ENCODE measurements at regions not wholly inside any gene's neighbourhood (a gene's known extent, or its start where the extent isn't known, plus 50 kb on each side); places are given as distances from the start of the nearest gene placed in this dataset.

DNA sequence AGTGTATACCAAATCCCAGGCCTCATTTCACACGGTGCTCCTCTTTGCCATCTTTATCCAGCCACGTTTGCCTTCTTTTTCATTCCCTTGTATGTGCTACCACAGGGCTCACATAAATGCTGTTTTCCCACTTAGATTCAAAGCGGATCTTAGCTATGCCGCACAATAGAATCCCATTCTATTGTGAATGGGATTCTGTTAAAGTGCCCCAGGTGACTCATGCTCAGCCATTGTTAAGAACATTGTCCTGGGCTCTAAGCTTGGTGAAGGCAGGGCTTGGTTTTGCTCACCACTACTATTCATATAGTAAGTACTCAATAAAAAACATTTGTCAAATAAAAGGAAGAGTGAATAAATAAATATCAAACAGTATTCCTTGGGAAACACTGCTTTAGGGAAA, 72.3 kb upstream of the PHYHIPL start:
- TF ChIP-seq, protein P1, sequence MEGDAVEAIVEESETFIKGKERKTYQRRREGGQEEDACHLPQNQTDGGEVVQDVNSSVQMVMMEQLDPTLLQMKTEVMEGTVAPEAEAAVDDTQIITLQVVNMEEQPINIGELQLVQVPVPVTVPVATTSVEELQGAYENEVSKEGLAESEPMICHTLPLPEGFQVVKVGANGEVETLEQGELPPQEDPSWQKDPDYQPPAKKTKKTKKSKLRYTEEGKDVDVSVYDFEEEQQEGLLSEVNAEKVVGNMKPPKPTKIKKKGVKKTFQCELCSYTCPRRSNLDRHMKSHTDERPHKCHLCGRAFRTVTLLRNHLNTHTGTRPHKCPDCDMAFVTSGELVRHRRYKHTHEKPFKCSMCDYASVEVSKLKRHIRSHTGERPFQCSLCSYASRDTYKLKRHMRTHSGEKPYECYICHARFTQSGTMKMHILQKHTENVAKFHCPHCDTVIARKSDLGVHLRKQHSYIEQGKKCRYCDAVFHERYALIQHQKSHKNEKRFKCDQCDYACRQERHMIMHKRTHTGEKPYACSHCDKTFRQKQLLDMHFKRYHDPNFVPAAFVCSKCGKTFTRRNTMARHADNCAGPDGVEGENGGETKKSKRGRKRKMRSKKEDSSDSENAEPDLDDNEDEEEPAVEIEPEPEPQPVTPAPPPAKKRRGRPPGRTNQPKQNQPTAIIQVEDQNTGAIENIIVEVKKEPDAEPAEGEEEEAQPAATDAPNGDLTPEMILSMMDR (IDR thresholded peaks at IDR 0.05; ENCODE audit: poor library complexity, severe bottlenecking): no peak
- TF ChIP-seq EZH2 (IDR thresholded peaks at IDR 0.05; ENCODE audit: borderline replicate concordance, insufficient read depth, low read length, poor library complexity, severe bottlenecking) (no peak), EP300 (conservative IDR thresholded peaks at IDR 0.05; ENCODE audit: poor library complexity, severe bottlenecking) (no peak), POLR2AphosphoS5 (IDR thresholded peaks at IDR 0.05) (no peak), MXI1 (conservative IDR thresholded peaks at IDR 0.05; ENCODE audit: poor library complexity, severe bottlenecking) (no peak), TAF1 (IDR thresholded peaks at IDR 0.05; ENCODE audit: low read depth) (no peak)
- TF ChIP-seq, protein P2, sequence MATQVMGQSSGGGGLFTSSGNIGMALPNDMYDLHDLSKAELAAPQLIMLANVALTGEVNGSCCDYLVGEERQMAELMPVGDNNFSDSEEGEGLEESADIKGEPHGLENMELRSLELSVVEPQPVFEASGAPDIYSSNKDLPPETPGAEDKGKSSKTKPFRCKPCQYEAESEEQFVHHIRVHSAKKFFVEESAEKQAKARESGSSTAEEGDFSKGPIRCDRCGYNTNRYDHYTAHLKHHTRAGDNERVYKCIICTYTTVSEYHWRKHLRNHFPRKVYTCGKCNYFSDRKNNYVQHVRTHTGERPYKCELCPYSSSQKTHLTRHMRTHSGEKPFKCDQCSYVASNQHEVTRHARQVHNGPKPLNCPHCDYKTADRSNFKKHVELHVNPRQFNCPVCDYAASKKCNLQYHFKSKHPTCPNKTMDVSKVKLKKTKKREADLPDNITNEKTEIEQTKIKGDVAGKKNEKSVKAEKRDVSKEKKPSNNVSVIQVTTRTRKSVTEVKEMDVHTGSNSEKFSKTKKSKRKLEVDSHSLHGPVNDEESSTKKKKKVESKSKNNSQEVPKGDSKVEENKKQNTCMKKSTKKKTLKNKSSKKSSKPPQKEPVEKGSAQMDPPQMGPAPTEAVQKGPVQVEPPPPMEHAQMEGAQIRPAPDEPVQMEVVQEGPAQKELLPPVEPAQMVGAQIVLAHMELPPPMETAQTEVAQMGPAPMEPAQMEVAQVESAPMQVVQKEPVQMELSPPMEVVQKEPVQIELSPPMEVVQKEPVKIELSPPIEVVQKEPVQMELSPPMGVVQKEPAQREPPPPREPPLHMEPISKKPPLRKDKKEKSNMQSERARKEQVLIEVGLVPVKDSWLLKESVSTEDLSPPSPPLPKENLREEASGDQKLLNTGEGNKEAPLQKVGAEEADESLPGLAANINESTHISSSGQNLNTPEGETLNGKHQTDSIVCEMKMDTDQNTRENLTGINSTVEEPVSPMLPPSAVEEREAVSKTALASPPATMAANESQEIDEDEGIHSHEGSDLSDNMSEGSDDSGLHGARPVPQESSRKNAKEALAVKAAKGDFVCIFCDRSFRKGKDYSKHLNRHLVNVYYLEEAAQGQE (IDR thresholded peaks at IDR 0.05; ENCODE audit: borderline replicate concordance): no peak
